HepG2 (cell line): ENCODE measurements at regions not wholly inside any gene's neighbourhood (a gene's known extent, or its start where the extent isn't known, plus 50 kb on each side); places are given as distances from the start of the nearest gene placed in this dataset.

ENCODE experiments used
- ATAC-seq: fragments of 200-7000 bp; cut with Tn5 transposase; 3 replicates; pipeline ENCODE4 v1.9.1; 2020; ENCODE audit warnings: mild to moderate bottlenecking, moderate library complexity
- BruUV-seq: library from RNA; stranded (reverse); fragments of 400-500 nt; replicated peaks from 2 replicates; lab custom pipeline; 2021; lab: Mats Ljungman, UMichigan
- CTCF ChIA-PET: fragments of 300-600 bp; formaldehyde crosslinking; extraction: SDS; loops from one replicate; lab custom pipeline; 2021; ENCODE audit warnings: low total read pairs, inconsistent platforms, low intra/inter-chr PET ratio; lab: Yijun Ruan, JAX
- POLR2A ChIA-PET: fragments of 350-600 bp; sonication (Branson Sonifier 250); formaldehyde crosslinking; loops from one replicate; lab custom pipeline; 2020; ENCODE audit warnings: antibody characterized with exemption, inconsistent platforms; lab: Yijun Ruan, JAX
- DNase-seq: peaks from one replicate; pipeline ENCODE4 v3.0.0-alpha.2; 2015; ENCODE audit warnings: low spot score
- FAIRE-seq: peaks from 3 replicates; lab custom pipeline; 2011; peaks lifted over from hg19 to GRCh38; lab: Jason Lieb, UNC
- H2AFZ ChIP-seq: one replicate; pipeline ENCODE4 v1.6.1; 2011; ENCODE audit warnings: low read length, inconsistent platforms
- H3K27ac ChIP-seq: fragments of 300-600 bp; 3 replicates; pipeline ENCODE4 v1.8.0; 2011; ENCODE audit warnings: mixed run types, mild to moderate bottlenecking, mixed read lengths, low read length, inconsistent platforms; ENCODE audit not compliant: insufficient read depth; ENCODE audit errors: extremely low read length
- H3K27me3 ChIP-seq, 2 experiments: fragments of 200-600 bp in 1 of 2; 2 replicates in 1 of 2; 3 replicates in 1 of 2; pipeline versions ENCODE4 v1.6.0 to v1.8.0; 2011; ENCODE audit warnings: low read length in 2 of 2, mild to moderate bottlenecking in 2 of 2, moderate library complexity in 2 of 2, inconsistent platforms in 1 of 2; ENCODE audit not compliant: insufficient read depth in 2 of 2, control insufficient read depth in 1 of 2
- H3K36me3 ChIP-seq, 2 experiments: fragments of 200-600 bp in 1 of 2; replicated peaks in 1 of 2; 2 replicates in 1 of 2; 3 replicates in 1 of 2; pipeline versions ENCODE4 v1.5.1 to v1.8.0; 2011; ENCODE audit warnings: low read length in 2 of 2, inconsistent platforms in 1 of 2; ENCODE audit not compliant: insufficient read depth in 2 of 2, control insufficient read depth in 1 of 2
- H3K4me1 ChIP-seq: 2 replicates; pipeline ENCODE4 v1.5.1; 2012; ENCODE audit warnings: low read length, inconsistent platforms; ENCODE audit not compliant: insufficient read depth
- H3K4me2 ChIP-seq: 2 replicates; pipeline ENCODE4 v1.6.0; 2011; ENCODE audit warnings: low read depth, low read length, inconsistent platforms
- H3K4me3 ChIP-seq, 3 experiments: fragments of 200-600 bp in 1 of 3; sonication (generic), shearing (Covaris generic) in 1 of 3; replicated peaks in 1 of 3; 2 replicates each; pipeline ENCODE4 v1.5.1; 2011 to 2016; ENCODE audit warnings: low read length in 3 of 3, inconsistent platforms in 2 of 3, low read depth in 2 of 3, mild to moderate bottlenecking in 2 of 3, control low read depth in 1 of 3, mixed read lengths in 1 of 3; ENCODE audit not compliant: insufficient read depth in 1 of 3
- H3K79me2 ChIP-seq: one replicate; pipeline ENCODE4 v1.6.1; 2011; ENCODE audit warnings: low read length, inconsistent platforms; ENCODE audit not compliant: insufficient read depth
- H3K9ac ChIP-seq: 2 replicates; pipeline ENCODE4 v1.6.0; 2011; ENCODE audit warnings: mild to moderate bottlenecking, low read depth, low read length, inconsistent platforms; ENCODE audit not compliant: insufficient read depth
- H3K9me3 ChIP-seq: 2 replicates; pipeline ENCODE4 v1.5.1; 2012; ENCODE audit warnings: mild to moderate bottlenecking, low read length
- H4K20me1 ChIP-seq: 2 replicates; pipeline ENCODE4 v1.6.0; 2011; ENCODE audit warnings: inconsistent platforms, mild to moderate bottlenecking, low read length, moderate library complexity; ENCODE audit not compliant: insufficient read depth
- DMAP1 ChIP-seq: IDR thresholded peaks from 2 replicates; pipeline ENCODE4 v1.6.1; 2016
- FIP1L1 ChIP-seq: fragments of 200-400 bp; formaldehyde crosslinking; IDR thresholded peaks from 2 replicates; pipeline ENCODE4 v1.6.1; 2018; ENCODE audit warnings: low read depth, mild to moderate bottlenecking, low read length, moderate library complexity, borderline replicate concordance; ENCODE audit not compliant: insufficient read depth
- MTF2 ChIP-seq: sonication (generic); formaldehyde crosslinking; IDR thresholded peaks from 2 replicates; pipeline ENCODE4 v1.5.0; 2020; ENCODE audit warnings: missing genetic modification reagents, borderline replicate concordance
- NFYC ChIP-seq: IDR thresholded peaks from 2 replicates; pipeline ENCODE4 v1.6.1; 2016; ENCODE audit warnings: missing genetic modification reagents, missing compliant biosample characterization
- TEAD2 ChIP-seq: sonication (generic); formaldehyde crosslinking; IDR thresholded peaks from 2 replicates; pipeline ENCODE4 v1.9.0; 2021; ENCODE audit warnings: missing genetic modification reagents
- ZNF205 ChIP-seq: IDR thresholded peaks from 2 replicates; pipeline ENCODE4 v1.6.1; 2018; ENCODE audit warnings: missing biosample characterization, missing genetic modification reagents
- ZNF558 ChIP-seq: sonication (generic); formaldehyde crosslinking; IDR thresholded peaks from 2 replicates; pipeline ENCODE4 v1.9.0; 2022; ENCODE audit warnings: mild to moderate bottlenecking, missing genetic modification reagents, borderline replicate concordance
- ZSCAN20 ChIP-seq: sonication (generic); formaldehyde crosslinking; IDR thresholded peaks from 2 replicates; pipeline ENCODE4 v1.4.0; 2020; ENCODE audit warnings: missing genetic modification reagents, mild to moderate bottlenecking, borderline replicate concordance
- WGBS: methylation state at CpG from one replicate; pipeline ENCODE4 v1.1.6; 2017; ENCODE audit warnings: low lambda C conversion rate; 5-methylcytosine and 5-hydroxymethylcytosine counted together
- in situ Hi-C: cut with HindIII; loops from 2 replicates; pipeline ENCODE4 v1.10.0; 2017; ENCODE audit warnings: low pct_unique_long_range_greater_than_20kb; ENCODE audit not compliant: extremely low pct_ligation_motif_present
- intact Hi-C: fragments of 100-400 bp; cut with micrococcal nuclease; formaldehyde crosslinking; loops from one replicate; pipeline ENCODE4 v1.10.0; 2022; ENCODE audit not compliant: unreplicated experiment
- TF ChIP-seq, protein P1 (sequence below): fragments of 450-650 bp; IDR thresholded peaks from 2 replicates; pipeline ENCODE4 v1.6.1; 2017; ENCODE audit warnings: mild to moderate bottlenecking
- TF ChIP-seq, protein P2 (sequence below): sonication (generic); formaldehyde crosslinking; IDR thresholded peaks from 2 replicates; pipeline ENCODE4 v1.8.1; 2023; ENCODE audit warnings: mild to moderate bottlenecking, missing genetic modification reagents, borderline replicate concordance

DNA sequence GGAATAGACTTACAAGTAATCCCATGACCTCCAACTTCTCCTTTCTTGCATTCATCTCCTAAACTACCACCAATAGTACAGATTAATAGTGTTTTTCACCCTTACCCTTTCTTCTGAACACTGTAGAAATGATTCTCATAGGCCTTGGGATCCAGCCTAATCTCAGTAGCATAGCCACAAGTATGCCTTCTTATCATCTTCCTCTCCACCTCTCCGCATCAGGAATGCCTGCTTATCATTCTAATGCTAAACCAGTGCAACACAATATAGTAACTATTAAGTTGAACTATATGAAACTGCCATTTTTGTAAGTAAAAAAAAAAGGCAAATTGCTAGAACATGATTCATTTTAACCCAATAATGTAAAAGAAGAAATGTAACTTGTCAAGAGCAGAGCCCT lies 79.5 kb upstream of the IL2 start:
- Histone ChIP-seq H2AFZ (no peak overlapping the region), H3K27me3 (no peaks in the 10 kb centered on the region), H3K4me3 (no peak overlapping the region), H3K79me2 (no peaks in the 10 kb centered on the region), H3K4me1 (no peaks in the 10 kb centered on the region), H3K36me3 (no peaks in the 10 kb centered on the region), H3K9ac (no peak overlapping the region), H3K9me3 (no peaks in the 10 kb centered on the region), H3K27ac (no peak overlapping the region), H4K20me1 (no peaks in the 10 kb centered on the region), H3K4me2 (no peak overlapping the region)
- POLR2A ChIA-PET, result no interaction called here
- TF ChIP-seq, protein P1, sequence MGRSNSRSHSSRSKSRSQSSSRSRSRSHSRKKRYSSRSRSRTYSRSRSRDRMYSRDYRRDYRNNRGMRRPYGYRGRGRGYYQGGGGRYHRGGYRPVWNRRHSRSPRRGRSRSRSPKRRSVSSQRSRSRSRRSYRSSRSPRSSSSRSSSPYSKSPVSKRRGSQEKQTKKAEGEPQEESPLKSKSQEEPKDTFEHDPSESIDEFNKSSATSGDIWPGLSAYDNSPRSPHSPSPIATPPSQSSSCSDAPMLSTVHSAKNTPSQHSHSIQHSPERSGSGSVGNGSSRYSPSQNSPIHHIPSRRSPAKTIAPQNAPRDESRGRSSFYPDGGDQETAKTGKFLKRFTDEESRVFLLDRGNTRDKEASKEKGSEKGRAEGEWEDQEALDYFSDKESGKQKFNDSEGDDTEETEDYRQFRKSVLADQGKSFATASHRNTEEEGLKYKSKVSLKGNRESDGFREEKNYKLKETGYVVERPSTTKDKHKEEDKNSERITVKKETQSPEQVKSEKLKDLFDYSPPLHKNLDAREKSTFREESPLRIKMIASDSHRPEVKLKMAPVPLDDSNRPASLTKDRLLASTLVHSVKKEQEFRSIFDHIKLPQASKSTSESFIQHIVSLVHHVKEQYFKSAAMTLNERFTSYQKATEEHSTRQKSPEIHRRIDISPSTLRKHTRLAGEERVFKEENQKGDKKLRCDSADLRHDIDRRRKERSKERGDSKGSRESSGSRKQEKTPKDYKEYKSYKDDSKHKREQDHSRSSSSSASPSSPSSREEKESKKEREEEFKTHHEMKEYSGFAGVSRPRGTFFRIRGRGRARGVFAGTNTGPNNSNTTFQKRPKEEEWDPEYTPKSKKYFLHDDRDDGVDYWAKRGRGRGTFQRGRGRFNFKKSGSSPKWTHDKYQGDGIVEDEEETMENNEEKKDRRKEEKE, result no peak
- TF ChIP-seq TEAD2 (CRISPR knock-in tag) (no peak), ZSCAN20 (CRISPR knock-in tag) (no peak), FIP1L1 (no peak), ZNF558 (CRISPR knock-in tag) (no peak), MTF2 (CRISPR knock-in tag) (no peak), NFYC (CRISPR knock-in tag) (no peak), ZNF205 (no peak), DMAP1 (CRISPR knock-in tag) (no peak)
- TF ChIP-seq, protein P2, sequence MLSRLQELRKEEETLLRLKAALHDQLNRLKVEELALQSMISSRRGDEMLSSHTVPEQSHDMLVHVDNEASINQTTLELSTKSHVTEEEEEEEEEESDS (CRISPR knock-in tag), result no peak
- ATAC-seq (no peak), DNase-seq (no peak), FAIRE-seq (no peak)
- in situ Hi-C loops, result no loop called here
- 0% methylated on average over 1 of the region's 1 CpG for WGBS
- CTCF ChIA-PET, result no interaction called here
- intact Hi-C loops, result no loop called here
- no TSS peak for BruUV-seq
